ENCODE measurements at regions not wholly inside any gene's neighbourhood (a gene's known extent, or its start where the extent isn't known, plus 50 kb on each side); places are given as distances from the start of the nearest gene placed in this dataset.
A peak's percentile ranks its signal among the peaks of the same experiment; 100 is the strongest.
"Not testable (repeated sequence)": the region's sequence is repeated elsewhere in the genome, so short reads cannot be mapped to it uniquely, and the experiment has no call there.

- DNase-seq = no peak
These were observed 784.2 kb upstream of the RIOK2 start for GRCh38 chr5:97967292-97967691.

- DNase-seq = no peak
These were observed 785.3 kb upstream of the RIOK2 start for GRCh38 chr5:97968346-97968745.

DNA sequence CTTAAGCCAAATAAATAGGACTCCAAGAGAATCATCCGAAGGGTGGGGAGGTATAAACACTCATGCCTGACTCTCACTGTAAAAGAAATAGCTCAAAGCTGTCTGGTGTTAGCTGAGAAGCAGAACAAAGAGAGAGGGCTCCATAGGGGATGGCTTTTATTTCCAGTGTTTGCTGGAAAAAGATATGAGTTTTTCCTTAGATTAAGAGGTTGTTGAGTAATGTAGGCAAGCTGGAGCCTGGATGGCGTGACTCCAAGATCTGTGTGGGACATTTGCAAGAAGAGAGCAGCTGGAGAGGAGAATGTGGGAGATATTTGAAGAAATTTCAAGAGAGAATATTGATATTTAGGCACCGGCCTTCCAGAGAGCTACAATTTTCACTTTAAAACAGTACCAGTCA, 793.7 kb upstream of the RGMB start:
- no peak for DNase-seq

GRCh38 chr5:97980291-97980690, 793.2 kb upstream of the RGMB start:
- no peak for DNase-seq

DNA sequence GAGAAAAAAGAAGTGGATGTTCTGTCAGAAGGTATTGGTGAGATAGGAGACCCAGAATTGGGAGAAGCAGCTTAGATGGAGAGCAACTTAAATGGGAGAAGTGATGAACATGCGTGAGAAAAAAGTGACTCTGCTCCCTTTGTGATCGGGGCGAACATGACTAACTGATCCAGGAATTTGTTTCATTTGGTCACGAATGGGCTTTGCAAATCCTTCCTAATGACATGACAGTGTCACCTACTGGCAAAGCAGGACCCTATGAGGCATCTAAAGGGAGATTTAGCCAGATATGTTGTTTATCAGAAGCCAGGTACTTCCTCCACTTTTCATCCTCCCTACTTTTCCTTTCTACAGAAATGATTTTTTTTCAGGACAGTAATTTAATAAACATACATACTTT, 787.4 kb upstream of the RGMB start:
- no peak for DNase-seq

GRCh38 chr5:97991236-97991635, 782.2 kb upstream of the RGMB start:
- no peak for DNase-seq

- no peak for DNase-seq
These were observed 774.5 kb upstream of the RGMB start for GRCh38 chr5:97998941-97999340.

- DNase-seq = no peak
These were observed 769.0 kb upstream of the RGMB start for GRCh38 chr5:98004463-98004862.

DNA sequence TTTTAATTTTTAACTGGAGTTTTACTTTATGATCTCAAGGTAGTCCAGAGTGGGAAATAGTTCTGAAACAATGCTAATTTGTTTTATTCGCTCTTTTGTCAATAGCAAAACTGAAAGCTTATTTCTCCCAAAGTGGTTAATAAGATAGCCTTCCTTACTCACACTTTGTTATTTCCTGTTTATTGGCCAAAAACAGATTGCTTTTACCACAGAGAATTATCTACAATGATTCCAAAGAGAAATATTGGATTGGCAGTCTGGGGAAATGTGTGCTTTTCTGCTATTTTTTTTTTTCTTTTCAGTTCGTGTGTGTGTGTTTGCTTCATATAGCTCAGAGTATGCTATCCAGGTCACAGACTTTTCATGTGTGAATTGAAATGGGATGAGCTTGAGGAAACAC, 756.7 kb upstream of the RGMB start:
- DNase-seq = no peak

GRCh38 chr5:98030273-98030672, 743.2 kb upstream of the RGMB start:
- DNase-seq = not testable (repeated sequence)

- DNase-seq = not testable (repeated sequence)
These were observed 742.4 kb upstream of the RGMB start for GRCh38 chr5:98031036-98031435.

DNA sequence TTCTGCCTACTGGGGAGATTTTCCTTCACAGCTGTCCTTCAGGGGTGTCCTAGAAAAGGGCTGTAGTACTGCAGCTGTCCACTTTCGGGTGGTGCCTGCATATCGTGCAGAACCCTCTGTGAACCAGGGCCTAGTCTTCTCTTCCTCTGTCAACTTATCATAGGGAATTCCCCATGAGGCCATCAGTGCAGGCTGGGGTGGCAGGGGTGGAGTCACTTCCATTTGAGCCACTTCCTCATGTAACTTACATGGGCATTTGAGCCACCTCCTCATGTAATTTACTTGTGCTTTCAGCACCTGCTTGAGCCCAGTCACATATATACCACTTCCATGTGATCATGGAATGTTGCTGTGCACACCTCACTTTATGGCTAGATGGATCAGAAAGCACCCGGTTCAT, 742.0 kb upstream of the RGMB start:
- no peak for DNase-seq

- DNase-seq = no peak
These were observed 741.5 kb upstream of the RGMB start for GRCh38 chr5:98031926-98032325.

DNA sequence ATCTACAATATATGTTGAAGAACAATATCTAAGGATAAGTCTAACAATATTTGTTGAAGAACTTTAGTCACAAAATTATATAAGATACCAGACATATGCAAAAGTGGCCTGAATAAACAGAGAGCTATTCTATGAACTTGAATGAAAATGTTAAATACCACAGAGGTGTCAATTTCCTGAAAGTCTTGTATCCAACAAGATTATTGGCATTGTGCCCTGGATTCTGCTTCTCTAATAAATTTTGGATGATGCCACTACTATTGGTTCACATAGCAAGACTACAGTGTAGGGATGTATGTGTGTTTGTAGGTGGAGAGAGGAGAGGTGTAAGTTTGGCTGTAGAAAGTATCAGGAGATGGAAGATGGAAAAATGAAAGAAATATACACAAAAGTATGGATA, 731.8 kb upstream of the RGMB start:
- DNase-seq = no peak

DNA sequence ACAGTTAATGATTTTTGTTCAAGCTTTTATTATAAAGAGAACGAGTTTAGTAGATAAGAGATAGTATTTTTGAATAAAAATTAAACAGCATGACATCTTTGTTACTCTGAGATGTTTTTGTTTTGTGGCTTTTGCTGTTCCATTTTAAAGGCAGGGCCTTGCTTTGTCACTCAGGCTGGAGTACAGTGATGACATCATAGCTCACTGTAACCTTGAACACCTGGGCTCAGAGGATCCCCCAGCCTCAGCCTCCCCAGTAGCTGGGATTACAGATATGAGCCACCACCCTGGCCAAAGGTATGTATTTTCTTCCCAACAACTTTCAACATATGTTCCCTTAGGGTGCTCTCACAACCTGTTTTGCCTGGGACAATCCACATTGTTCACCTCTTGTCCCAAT, 730.9 kb upstream of the RGMB start:
- DNase-seq = no peak

- DNase-seq = no peak
These were observed 730.5 kb upstream of the RGMB start for GRCh38 chr5:98042961-98043360.

GRCh38 chr5:98050583-98050982, 722.9 kb upstream of the RGMB start:
- DNase-seq = no peak

GRCh38 chr5:98053170-98053569, 720.3 kb upstream of the RGMB start:
- no peak for DNase-seq

- DNase-seq = no peak
These were observed 713.3 kb upstream of the RGMB start for GRCh38 chr5:98060148-98060547.

DNA sequence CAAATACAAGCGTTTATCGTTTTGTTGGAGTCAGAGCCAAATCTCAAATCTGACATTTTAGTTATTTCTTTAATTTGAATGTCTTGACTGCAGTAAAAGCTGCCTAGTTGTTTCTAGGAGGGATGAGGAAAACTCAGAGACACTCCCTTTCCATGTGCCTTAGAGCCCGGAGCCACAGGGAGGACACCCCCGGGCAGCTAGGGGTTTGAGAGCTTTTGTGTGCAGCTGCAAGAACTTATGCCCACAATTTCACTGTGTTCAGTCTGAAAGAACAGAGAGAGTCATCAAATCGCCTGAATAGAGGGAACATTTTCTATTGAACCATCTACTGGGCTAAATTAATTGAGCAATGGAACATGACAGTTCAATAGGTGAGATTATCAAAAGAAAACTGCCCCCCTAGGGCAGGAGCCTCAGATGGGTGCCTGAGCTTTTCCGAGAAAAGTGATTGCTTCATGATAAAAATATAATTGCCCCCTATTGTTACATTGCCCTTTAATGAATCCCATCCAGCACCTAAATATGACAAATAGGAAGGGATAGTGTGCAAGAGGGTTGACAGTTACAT, 709.3 kb upstream of the RGMB start:
- peak; percentile 30 to 49 for DNase-seq

DNA sequence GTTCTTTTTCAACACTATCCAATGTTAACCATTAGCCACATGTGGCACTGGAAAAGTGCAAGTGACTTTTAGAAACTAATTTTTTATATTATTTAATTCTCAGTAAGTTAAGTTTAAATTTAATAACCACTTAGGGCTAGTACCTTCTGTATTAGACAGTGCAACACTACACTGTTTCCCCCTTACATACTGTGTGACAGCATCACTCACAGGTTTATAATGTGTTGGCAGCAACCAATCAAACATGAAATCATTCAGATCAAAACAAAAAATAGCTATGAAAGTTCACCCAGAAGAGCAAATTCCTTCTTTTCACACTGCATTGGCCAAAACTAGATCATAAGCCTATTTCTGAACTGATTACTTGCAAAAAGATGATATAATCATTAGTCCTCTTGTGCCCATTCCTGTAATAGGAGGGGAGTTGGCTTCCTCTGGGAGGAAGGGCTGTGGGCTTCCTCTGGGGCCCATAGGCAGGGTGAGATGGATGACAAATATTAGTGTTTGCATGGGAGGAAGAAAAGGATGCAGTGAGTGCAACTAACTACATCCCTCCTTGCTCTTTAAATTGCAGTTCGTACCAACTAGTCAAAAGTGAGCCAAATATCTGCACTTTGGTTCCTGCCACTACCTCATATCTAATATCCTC, 708.1 kb upstream of the RGMB start:
- no peak for DNase-seq

GRCh38 chr5:98066910-98067309, 706.6 kb upstream of the RGMB start:
- no peak for DNase-seq

- DNase-seq = no peak
These were observed 703.5 kb upstream of the RGMB start for GRCh38 chr5:98069876-98070512.

DNA sequence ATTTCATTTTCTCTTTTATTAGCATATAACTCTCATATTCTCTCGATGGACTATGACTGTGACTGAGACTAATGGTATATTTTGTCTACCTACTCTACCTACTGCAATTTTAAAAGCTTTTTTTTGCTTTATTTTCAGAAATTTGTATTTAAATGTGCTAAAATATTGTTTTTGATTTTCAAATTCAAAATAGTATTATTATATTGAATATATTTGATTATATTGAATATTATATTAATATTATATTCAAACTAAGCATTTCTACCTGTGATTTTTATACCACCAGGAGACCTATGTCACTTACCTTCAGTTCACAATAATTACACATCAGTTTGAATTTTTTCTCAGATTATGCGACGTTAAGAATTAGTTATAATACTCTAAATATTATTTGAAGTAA, 700.5 kb upstream of the RGMB start:
- DNase-seq = no peak

GRCh38 chr5:98076501-98076900, 697.0 kb upstream of the RGMB start:
- DNase-seq = no peak
